ENCODE measurements at regions not wholly inside any gene's neighbourhood (a gene's known extent, or its start where the extent isn't known, plus 50 kb on each side); places are given as distances from the start of the nearest gene placed in this dataset.

DNA sequence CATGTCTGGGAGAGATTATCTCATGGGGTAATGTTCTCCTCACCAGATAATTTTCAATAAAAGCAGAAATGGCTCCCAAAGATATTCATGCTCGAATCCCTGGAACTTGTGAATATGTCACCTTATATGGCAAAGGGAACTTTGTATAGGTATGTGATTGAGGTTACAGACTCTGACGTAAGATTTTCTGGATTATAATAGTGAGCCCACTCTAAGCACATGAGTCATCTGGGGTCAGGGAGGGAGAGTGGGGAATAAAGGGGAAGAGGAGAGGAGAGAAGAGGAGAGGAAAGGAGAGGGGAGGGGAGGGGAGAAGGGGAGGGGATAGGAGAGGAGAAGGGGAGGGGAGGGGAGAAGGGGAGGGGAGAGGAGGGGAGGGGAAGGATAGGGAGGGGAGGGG, 1193.9 kb downstream of the PLA2G4A start:
- TF ChIP-seq, protein P1, sequence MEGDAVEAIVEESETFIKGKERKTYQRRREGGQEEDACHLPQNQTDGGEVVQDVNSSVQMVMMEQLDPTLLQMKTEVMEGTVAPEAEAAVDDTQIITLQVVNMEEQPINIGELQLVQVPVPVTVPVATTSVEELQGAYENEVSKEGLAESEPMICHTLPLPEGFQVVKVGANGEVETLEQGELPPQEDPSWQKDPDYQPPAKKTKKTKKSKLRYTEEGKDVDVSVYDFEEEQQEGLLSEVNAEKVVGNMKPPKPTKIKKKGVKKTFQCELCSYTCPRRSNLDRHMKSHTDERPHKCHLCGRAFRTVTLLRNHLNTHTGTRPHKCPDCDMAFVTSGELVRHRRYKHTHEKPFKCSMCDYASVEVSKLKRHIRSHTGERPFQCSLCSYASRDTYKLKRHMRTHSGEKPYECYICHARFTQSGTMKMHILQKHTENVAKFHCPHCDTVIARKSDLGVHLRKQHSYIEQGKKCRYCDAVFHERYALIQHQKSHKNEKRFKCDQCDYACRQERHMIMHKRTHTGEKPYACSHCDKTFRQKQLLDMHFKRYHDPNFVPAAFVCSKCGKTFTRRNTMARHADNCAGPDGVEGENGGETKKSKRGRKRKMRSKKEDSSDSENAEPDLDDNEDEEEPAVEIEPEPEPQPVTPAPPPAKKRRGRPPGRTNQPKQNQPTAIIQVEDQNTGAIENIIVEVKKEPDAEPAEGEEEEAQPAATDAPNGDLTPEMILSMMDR (IDR thresholded peaks at IDR 0.05), result no peak
- TF ChIP-seq POLR2A (IDR thresholded peaks at IDR 0.05), result no peak
